MG63 (cell line): ENCODE measurements at regions not wholly inside any gene's neighbourhood (a gene's known extent, or its start where the extent isn't known, plus 50 kb on each side); places are given as distances from the start of the nearest gene placed in this dataset.

Source experiments
- DNase-seq: peaks from one replicate; pipeline ENCODE4 v3.0.0-alpha.2; 2020
- H3K27me3 ChIP-seq: fragments of 250-450 bp; sonication (Bioruptor Pico); 2 replicates; pipeline ENCODE4 v1.5.1; 2020; ENCODE audit warnings: mild to moderate bottlenecking, moderate library complexity
- H3K36me3 ChIP-seq: fragments of 250-450 bp; sonication (Bioruptor Pico); 2 replicates; pipeline ENCODE4 v1.5.1; 2020; ENCODE audit warnings: mild to moderate bottlenecking, moderate library complexity
- H3K4me3 ChIP-seq: fragments of 250-450 bp; sonication (Bioruptor Pico); 2 replicates; pipeline ENCODE4 v1.5.1; 2020; ENCODE audit warnings: mild to moderate bottlenecking, moderate library complexity
- H3K9me3 ChIP-seq: fragments of 250-450 bp; sonication (Bioruptor Pico); 2 replicates; pipeline ENCODE4 v1.5.1; 2020; ENCODE audit warnings: mild to moderate bottlenecking, moderate library complexity

DNA sequence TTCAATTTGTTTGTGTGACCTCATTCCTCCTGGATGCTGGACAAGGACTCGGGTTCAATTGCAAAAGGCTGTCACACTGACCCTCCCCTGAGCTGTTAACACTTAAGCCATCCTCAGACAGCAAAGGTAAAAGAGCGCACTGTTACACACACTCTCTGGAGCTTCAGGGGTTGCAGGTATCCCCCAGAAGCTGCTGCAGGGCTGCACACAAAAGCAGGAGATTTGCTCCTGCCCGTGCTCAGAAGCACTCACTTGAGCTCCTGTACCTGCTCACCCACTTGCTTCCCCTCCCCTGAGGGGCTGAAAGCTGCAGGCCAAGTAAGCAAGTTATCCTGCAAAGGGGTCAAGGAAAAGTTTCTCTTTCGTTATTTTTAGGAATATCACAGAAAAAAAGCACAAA lies 886.2 kb upstream of the ZWINT start:
- DNase-seq: no peak
- H3K9me3 ChIP-seq: no peaks in the 10 kb centered on the region
- H3K27me3 ChIP-seq: no peaks in the 10 kb centered on the region
- no peaks in the 10 kb centered on the region for H3K36me3 ChIP-seq
- H3K4me3 ChIP-seq: no peak overlapping the region

GRCh38 chr10:57225920-57226319 lies 864.9 kb upstream of the ZWINT start:
- no peak for DNase-seq
- no peaks in the 10 kb centered on the region; the same call in 1 of the 2 replicates for H3K27me3 ChIP-seq
- H3K4me3 ChIP-seq: no peak overlapping the region
- no peaks in the 10 kb centered on the region for H3K36me3 ChIP-seq
- H3K9me3 ChIP-seq: no peaks in the 10 kb centered on the region

- DNase-seq: no peak
- Histone ChIP-seq H3K4me3 (no peak overlapping the region), H3K36me3 (no peaks in the 10 kb centered on the region), H3K27me3 (no peaks in the 10 kb centered on the region; the same call in 1 of the 2 replicates), H3K9me3 (no peaks in the 10 kb centered on the region)
These were observed 863.8 kb upstream of the ZWINT start for GRCh38 chr10:57224811-57225210.

DNA sequence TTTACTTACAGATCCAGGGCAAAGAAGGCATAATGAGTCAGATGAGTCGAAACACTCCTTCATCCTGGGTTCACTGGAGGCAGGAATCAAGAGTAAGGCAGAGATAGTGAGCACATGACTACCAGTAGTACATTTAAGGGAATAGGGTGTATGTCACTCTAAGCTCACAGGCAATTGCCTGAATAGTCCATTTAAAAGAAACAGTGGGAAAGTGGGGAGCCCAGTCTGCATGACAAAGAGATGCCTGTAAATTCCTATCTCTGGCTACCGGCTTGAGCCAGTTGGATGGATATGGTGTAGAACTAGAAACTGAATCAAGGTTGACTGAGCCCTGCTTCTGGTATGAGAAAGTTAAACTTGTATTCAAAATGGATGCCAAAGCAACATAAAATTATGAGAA lies 861.5 kb upstream of the ZWINT start:
- Histone ChIP-seq H3K27me3 (no peaks in the 10 kb centered on the region; the same call in 1 of the 2 replicates), H3K4me3 (no peak overlapping the region), H3K9me3 (no peaks in the 10 kb centered on the region), H3K36me3 (no peaks in the 10 kb centered on the region)
- DNase-seq: no peak

- no peak for DNase-seq
- H3K4me3 ChIP-seq: no peak overlapping the region
- no peaks in the 10 kb centered on the region for H3K9me3 ChIP-seq
- H3K27me3 ChIP-seq: no peaks in the 10 kb centered on the region; the same call in 1 of the 2 replicates
- H3K36me3 ChIP-seq: no peaks in the 10 kb centered on the region
These were observed 861.1 kb upstream of the ZWINT start for GRCh38 chr10:57222129-57222528.

DNA sequence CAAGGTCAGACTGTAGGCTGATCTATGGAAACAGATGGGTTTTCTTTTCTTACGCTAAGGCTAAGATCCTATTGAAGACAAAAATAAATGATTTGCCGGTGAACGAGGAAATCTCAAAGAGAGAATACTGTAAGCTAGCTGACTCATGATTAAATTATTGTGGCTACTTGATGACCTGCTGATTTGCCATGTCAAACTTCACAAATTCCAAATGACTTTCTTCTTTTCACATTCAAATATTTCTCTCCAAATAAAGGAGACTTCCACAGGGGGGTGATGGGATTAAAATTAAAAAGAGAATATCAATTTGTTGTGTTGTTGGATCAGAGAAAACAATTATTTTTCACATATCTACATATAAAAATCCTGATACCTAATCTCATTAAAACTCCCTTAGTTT lies 860.6 kb upstream of the ZWINT start:
- Histone ChIP-seq H3K4me3 (no peak overlapping the region), H3K36me3 (no peaks in the 10 kb centered on the region), H3K27me3 (no peaks in the 10 kb centered on the region; the same call in 1 of the 2 replicates), H3K9me3 (no peaks in the 10 kb centered on the region)
- DNase-seq: no peak

DNA sequence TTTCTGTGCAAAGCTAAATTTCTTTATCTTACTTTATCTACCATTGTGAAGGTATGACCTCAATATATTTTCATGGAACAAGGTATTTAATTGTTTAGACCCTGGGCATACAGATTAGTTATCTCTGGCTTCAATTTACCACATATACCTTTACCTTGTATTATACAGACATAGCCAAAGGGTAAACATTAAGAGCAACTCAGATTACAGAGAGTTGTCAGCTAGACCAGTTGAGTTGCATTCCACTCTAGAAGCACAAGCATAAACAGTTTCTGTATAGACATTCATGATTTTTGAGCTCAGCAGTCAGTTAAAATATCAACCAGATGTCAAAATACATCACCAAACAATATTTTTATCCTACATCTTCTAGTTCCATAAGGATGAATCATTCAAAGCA lies 857.3 kb upstream of the ZWINT start:
- Histone ChIP-seq H3K27me3 (no peaks in the 10 kb centered on the region), H3K36me3 (no peaks in the 10 kb centered on the region), H3K4me3 (no peak overlapping the region), H3K9me3 (no peaks in the 10 kb centered on the region)
- no peak for DNase-seq

GRCh38 chr10:57202356-57202755 lies 841.3 kb upstream of the ZWINT start:
- H3K27me3 ChIP-seq: no peaks in the 10 kb centered on the region
- H3K9me3 ChIP-seq: no peaks in the 10 kb centered on the region
- no peak for DNase-seq
- no peaks in the 10 kb centered on the region for H3K36me3 ChIP-seq
- no peak overlapping the region for H3K4me3 ChIP-seq

DNA sequence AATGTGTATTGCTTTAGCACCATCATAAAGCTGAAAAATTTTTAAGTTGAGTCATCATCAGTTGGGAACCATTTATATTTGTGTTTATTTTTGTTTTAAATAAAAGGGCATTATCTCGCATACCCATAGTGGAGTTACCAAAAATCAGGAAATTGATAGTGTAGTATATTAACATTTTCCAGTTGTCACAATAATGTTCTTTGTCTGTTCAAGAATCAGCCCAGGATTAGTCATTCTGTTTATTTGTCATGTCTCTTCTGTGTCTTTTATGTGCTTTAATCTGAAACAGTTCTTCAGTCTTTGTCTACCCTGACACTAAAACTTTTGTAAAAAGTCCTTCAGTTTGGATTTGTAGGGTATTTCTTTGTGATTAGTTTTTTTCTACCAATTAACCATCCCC lies 827.8 kb upstream of the ZWINT start:
- no peak for DNase-seq
- H3K4me3 ChIP-seq: no peak overlapping the region
- H3K27me3 ChIP-seq: no peaks in the 10 kb centered on the region
- no peaks in the 10 kb centered on the region for H3K9me3 ChIP-seq
- H3K36me3 ChIP-seq: no peaks in the 10 kb centered on the region

DNA sequence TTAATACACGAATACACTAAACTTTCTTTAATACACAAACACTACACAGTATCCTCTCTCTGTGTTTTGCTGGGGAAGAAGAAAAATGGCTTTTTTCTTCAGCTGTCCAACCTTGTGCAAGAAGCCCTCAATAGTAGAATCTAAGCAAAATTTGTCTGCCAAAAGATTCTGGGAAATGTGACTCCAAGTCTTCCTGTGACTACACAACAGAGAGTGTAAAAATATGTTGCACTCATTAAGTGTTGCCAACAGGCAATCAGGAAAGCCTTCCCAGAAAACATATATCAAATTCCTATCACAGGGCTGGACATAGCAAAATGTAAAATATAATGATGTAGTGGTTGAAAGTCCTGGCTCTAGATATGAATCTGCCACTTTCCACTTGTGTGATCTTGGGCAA lies 825.1 kb upstream of the ZWINT start:
- no peak for DNase-seq
- Histone ChIP-seq H3K4me3 (no peak overlapping the region), H3K9me3 (no peaks in the 10 kb centered on the region), H3K36me3 (no peaks in the 10 kb centered on the region), H3K27me3 (no peaks in the 10 kb centered on the region)

GRCh38 chr10:57169597-57169996 lies 808.5 kb upstream of the ZWINT start:
- Histone ChIP-seq H3K36me3 (no peaks in the 10 kb centered on the region), H3K4me3 (no peak overlapping the region), H3K27me3 (no peaks in the 10 kb centered on the region), H3K9me3 (no peaks in the 10 kb centered on the region)
- no peak for DNase-seq

DNA sequence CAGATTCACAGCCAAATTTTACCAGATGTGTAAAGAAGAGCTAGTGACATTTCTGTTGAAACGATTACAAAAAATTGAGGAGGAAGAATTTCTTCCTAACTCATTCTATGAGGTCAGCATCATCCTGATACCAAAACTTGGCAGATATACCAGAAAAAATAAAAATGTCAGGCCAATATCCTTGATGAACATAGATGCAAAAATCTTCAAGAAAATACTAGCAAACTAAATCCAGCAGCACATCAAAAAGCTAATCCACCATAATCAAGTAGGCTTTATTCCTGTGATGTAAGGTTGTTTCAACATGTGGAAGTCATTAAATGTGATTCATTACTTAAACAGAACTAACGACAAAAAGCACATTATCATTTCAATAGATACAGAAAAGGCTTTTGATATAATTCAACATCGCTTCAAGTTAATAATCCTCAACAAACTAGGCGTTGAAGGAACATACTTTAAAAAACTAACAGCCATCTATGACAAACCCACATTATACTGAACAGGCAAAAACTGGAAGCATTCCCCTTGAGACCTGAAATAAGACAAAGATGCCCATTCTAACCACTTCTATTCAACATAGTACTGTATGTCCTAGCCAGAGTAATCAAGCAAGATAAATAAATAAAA lies 807.7 kb upstream of the ZWINT start:
- H3K4me3 ChIP-seq: no peak overlapping the region
- no peaks in the 10 kb centered on the region for H3K36me3 ChIP-seq
- no peaks in the 10 kb centered on the region for H3K9me3 ChIP-seq
- no peaks in the 10 kb centered on the region for H3K27me3 ChIP-seq
- DNase-seq: no peak

- Histone ChIP-seq H3K27me3 (no peaks in the 10 kb centered on the region), H3K9me3 (no peaks in the 10 kb centered on the region), H3K36me3 (no peaks in the 10 kb centered on the region), H3K4me3 (no peak overlapping the region)
- no peak for DNase-seq
These were observed 804.6 kb upstream of the ZWINT start for GRCh38 chr10:57165671-57166070.

DNA sequence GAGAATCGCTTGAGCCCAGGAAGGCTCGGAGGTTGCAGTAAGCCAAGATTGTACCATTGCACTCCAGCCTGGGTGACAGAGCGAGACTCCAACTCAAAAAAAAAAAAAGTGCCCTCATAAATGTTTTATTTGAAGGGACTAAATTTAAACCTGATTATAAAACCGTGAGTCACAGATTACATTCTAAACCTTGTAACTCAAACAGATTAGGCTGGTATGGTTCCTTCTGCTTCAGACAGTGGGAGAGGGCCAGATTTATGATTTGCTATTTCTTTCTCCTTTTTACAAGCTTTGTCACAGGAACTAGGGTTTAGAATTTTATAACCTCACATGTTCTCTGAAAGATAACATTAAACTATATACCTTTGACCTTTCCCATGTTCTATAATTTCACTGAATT lies 801.2 kb upstream of the ZWINT start:
- H3K9me3 ChIP-seq: no peaks in the 10 kb centered on the region
- H3K4me3 ChIP-seq: no peak overlapping the region
- DNase-seq: no peak
- no peaks in the 10 kb centered on the region for H3K27me3 ChIP-seq
- H3K36me3 ChIP-seq: no peaks in the 10 kb centered on the region

GRCh38 chr10:57161157-57161556 lies 800.1 kb upstream of the ZWINT start:
- Histone ChIP-seq H3K9me3 (no peaks in the 10 kb centered on the region), H3K27me3 (no peaks in the 10 kb centered on the region), H3K4me3 (no peak overlapping the region), H3K36me3 (no peaks in the 10 kb centered on the region)
- DNase-seq: no peak

GRCh38 chr10:57145548-57145947 lies 784.5 kb upstream of the ZWINT start:
- Histone ChIP-seq H3K27me3 (no peaks in the 10 kb centered on the region), H3K36me3 (no peaks in the 10 kb centered on the region), H3K4me3 (no peak overlapping the region), H3K9me3 (no peaks in the 10 kb centered on the region)
- DNase-seq: no peak

DNA sequence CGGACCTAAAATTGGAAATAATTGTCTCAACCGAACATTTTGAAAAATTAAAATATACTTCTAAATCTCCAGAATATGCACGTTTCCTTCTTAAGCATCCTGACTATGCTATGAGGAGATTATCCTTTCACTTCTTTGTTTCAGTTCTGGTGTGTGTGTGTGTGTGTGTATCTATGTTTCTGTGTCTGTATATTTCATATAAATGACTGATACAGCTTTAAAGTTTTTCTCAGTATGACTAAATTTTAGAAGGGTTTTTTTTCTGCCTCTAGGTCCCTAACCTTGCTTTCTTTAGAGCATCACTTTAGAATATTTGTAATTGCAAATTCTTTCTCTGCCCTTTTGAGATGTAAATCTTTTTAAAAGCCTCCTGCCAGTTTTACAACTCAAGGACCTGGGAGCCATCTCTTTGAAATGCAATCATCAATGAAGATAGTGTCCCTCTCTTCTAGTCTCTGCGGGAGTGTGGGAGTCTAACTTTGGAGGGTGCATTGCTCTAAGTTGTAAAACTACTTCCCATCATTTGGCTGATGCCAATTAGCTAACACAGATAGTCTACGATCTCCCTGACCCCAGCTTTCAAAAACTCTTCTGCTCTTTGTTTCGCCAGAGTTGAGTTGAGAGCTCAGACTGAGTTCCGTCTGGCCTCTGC lies 782.0 kb upstream of the ZWINT start:
- no peak for DNase-seq
- H3K36me3 ChIP-seq: no peaks in the 10 kb centered on the region
- no peaks in the 10 kb centered on the region for H3K27me3 ChIP-seq
- H3K4me3 ChIP-seq: no peak overlapping the region
- no peaks in the 10 kb centered on the region for H3K9me3 ChIP-seq

DNA sequence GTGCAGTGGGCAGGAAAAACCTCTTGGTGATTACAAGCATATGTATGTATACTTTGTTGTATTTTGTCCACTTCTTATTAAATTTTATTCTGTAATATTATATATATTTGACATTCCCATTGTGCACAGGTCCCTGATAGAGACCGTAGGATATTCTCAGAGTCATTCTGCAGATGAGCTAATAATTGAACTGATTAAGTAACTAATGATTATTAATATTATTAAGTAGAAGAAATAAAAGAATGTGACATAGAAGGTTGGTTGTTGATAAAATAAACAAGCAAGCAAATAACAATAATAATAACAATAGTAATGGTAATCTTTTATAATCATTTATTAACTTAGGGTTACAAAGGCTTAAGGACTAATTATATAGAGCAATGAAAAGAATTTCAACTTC lies 780.6 kb upstream of the ZWINT start:
- no peak for DNase-seq
- Histone ChIP-seq H3K4me3 (no peak overlapping the region), H3K27me3 (no peaks in the 10 kb centered on the region), H3K9me3 (no peaks in the 10 kb centered on the region), H3K36me3 (no peaks in the 10 kb centered on the region)
